IPS-15b (cell line): ENCODE measurements at regions not wholly inside any gene's neighbourhood (a gene's known extent, or its start where the extent isn't known, plus 50 kb on each side); places are given as distances from the start of the nearest gene placed in this dataset.

Source experiments
- H3K27me3 ChIP-seq: one replicate; pipeline ENCODE4 v1.6.1; 2013; ENCODE audit warnings: low read length; ENCODE audit not compliant: control insufficient read depth, insufficient read depth
- H3K36me3 ChIP-seq: one replicate; pipeline ENCODE4 v1.6.1; 2013; ENCODE audit warnings: low read length; ENCODE audit not compliant: control insufficient read depth, insufficient read depth
- H3K4me1 ChIP-seq: one replicate; pipeline ENCODE4 v1.6.1; 2013; ENCODE audit warnings: mild to moderate bottlenecking, low read length; ENCODE audit not compliant: control insufficient read depth, insufficient read depth
- H3K4me3 ChIP-seq: one replicate; pipeline ENCODE4 v1.5.1; 2013; ENCODE audit warnings: low read depth, low read length
- H3K9ac ChIP-seq: one replicate; pipeline ENCODE4 v1.6.1; 2013; ENCODE audit warnings: low read depth, mild to moderate bottlenecking, low read length
- H3K9me3 ChIP-seq: one replicate; pipeline ENCODE4 v1.6.1; 2013; ENCODE audit warnings: mild to moderate bottlenecking, low read length; ENCODE audit not compliant: control insufficient read depth, insufficient read depth

- Histone ChIP-seq H3K9me3 (no peaks in the 10 kb centered on the region), H3K9ac (no peak overlapping the region), H3K4me1 (peaks cover 6% of the 10 kb centered on the region), H3K36me3 (no peaks in the 10 kb centered on the region), H3K27me3 (peaks cover 3% of the 10 kb centered on the region), H3K4me3 (no peak overlapping the region)
Observed at GRCh38 chr18:76265497-76266235, 229.4 kb downstream of the ZNF516 start.

GRCh38 chr18:76264876-76265250 is 230.2 kb downstream of the ZNF516 start:
- Histone ChIP-seq H3K4me1 (peaks cover 6% of the 10 kb centered on the region), H3K27me3 (peaks cover 3% of the 10 kb centered on the region), H3K36me3 (no peaks in the 10 kb centered on the region), H3K4me3 (no peak overlapping the region), H3K9ac (no peak overlapping the region), H3K9me3 (no peaks in the 10 kb centered on the region)

GRCh38 chr18:76264198-76264875 is 230.7 kb downstream of the ZNF516 start:
- Histone ChIP-seq H3K4me1 (peaks cover 6% of the 10 kb centered on the region), H3K36me3 (no peaks in the 10 kb centered on the region), H3K9me3 (no peaks in the 10 kb centered on the region), H3K4me3 (no peak overlapping the region), H3K27me3 (peaks cover 3% of the 10 kb centered on the region), H3K9ac (no peak overlapping the region)

- no peaks in the 10 kb centered on the region for H3K36me3 ChIP-seq
- H3K4me3 ChIP-seq = no peak overlapping the region
- peaks cover 6% of the 10 kb centered on the region for H3K4me1 ChIP-seq
- no peak overlapping the region for H3K9ac ChIP-seq
- peaks cover 3% of the 10 kb centered on the region for H3K27me3 ChIP-seq
- H3K9me3 ChIP-seq = no peaks in the 10 kb centered on the region
Observed at GRCh38 chr18:76263046-76264005, 231.7 kb downstream of the ZNF516 start.

- no peak overlapping the region for H3K9ac ChIP-seq
- peaks cover 9% of the 10 kb centered on the region for H3K4me1 ChIP-seq
- no peaks in the 10 kb centered on the region for H3K36me3 ChIP-seq
- H3K27me3 ChIP-seq = peaks cover 3% of the 10 kb centered on the region
- H3K4me3 ChIP-seq = no peak overlapping the region
- H3K9me3 ChIP-seq = no peaks in the 10 kb centered on the region
Observed at GRCh38 chr18:76260941-76261472, 234.0 kb downstream of the ZNF516 start.

- Histone ChIP-seq H3K4me3 (no peak overlapping the region), H3K4me1 (peaks cover 9% of the 10 kb centered on the region), H3K9ac (no peak overlapping the region), H3K36me3 (no peaks in the 10 kb centered on the region), H3K9me3 (no peaks in the 10 kb centered on the region), H3K27me3 (peaks cover 3% of the 10 kb centered on the region)
Observed at GRCh38 chr18:76259711-76260110, 235.3 kb downstream of the ZNF516 start.

- H3K27me3 ChIP-seq = peaks cover 3% of the 10 kb centered on the region
- peaks cover 9% of the 10 kb centered on the region for H3K4me1 ChIP-seq
- no peaks in the 10 kb centered on the region for H3K36me3 ChIP-seq
- H3K9me3 ChIP-seq = no peaks in the 10 kb centered on the region
- no peak overlapping the region for H3K9ac ChIP-seq
- H3K4me3 ChIP-seq = no peak overlapping the region
Observed at GRCh38 chr18:76259096-76259495, 235.9 kb downstream of the ZNF516 start.

GRCh38 chr18:76258209-76258608 is 236.8 kb downstream of the ZNF516 start:
- no peaks in the 10 kb centered on the region for H3K36me3 ChIP-seq
- H3K9ac ChIP-seq = no peak overlapping the region
- H3K4me3 ChIP-seq = no peak overlapping the region
- peaks cover 3% of the 10 kb centered on the region for H3K27me3 ChIP-seq
- no peaks in the 10 kb centered on the region for H3K9me3 ChIP-seq
- peaks cover 9% of the 10 kb centered on the region for H3K4me1 ChIP-seq

- Histone ChIP-seq H3K36me3 (no peaks in the 10 kb centered on the region), H3K9me3 (no peaks in the 10 kb centered on the region), H3K4me3 (no peak overlapping the region), H3K4me1 (peaks cover 3% of the 10 kb centered on the region), H3K27me3 (no peaks in the 10 kb centered on the region), H3K9ac (no peak overlapping the region)
Observed at GRCh38 chr18:76255070-76255683, 239.9 kb downstream of the ZNF516 start.

- Histone ChIP-seq H3K9ac (no peak overlapping the region), H3K9me3 (no peaks in the 10 kb centered on the region), H3K27me3 (no peaks in the 10 kb centered on the region), H3K4me3 (no peak overlapping the region), H3K4me1 (no peaks in the 10 kb centered on the region), H3K36me3 (no peaks in the 10 kb centered on the region)
Observed at GRCh38 chr18:76252880-76253279, 242.2 kb downstream of the ZNF516 start.

GRCh38 chr18:76252139-76252538 is 242.9 kb downstream of the ZNF516 start:
- no peak overlapping the region for H3K4me3 ChIP-seq
- H3K27me3 ChIP-seq = no peaks in the 10 kb centered on the region

More at GRCh38 chr18:76252139-76252538, 242.9 kb downstream of the ZNF516 start:
- H3K36me3 ChIP-seq = no peaks in the 10 kb centered on the region
- no peaks in the 10 kb centered on the region for H3K9me3 ChIP-seq
- H3K4me1 ChIP-seq = no peaks in the 10 kb centered on the region
- H3K9ac ChIP-seq = no peak overlapping the region
